Occipital lobe (tissue), 1 donor: ENCODE measurements at regions not wholly inside any gene's neighbourhood (a gene's known extent, or its start where the extent isn't known, plus 50 kb on each side); places are given as distances from the start of the nearest gene placed in this dataset.

Source experiments
- DNase-seq: peaks from one replicate; lab custom pipeline; 2025; lab: John Stamatoyannopoulos, UW

- DNase-seq: no peak
Measured at GRCh38 chr3:34011171-34012101, 213.0 kb downstream of the PDCD6IP start.

- DNase-seq: no peak
Measured at GRCh38 chr3:34012102-34012461, 213.7 kb downstream of the PDCD6IP start.

GRCh38 chr3:34013818-34014570 lies 215.6 kb downstream of the PDCD6IP start:
- no peak for DNase-seq

- no peak for DNase-seq
Measured at GRCh38 chr3:34015204-34016142, 217.0 kb downstream of the PDCD6IP start.

- no peak for DNase-seq
Measured at GRCh38 chr3:34016925-34017587, 218.6 kb downstream of the PDCD6IP start.

GRCh38 chr3:34017757-34018156 lies 219.3 kb downstream of the PDCD6IP start:
- DNase-seq: no peak

GRCh38 chr3:34019158-34019557 lies 220.7 kb downstream of the PDCD6IP start:
- no peak for DNase-seq

- DNase-seq: no peak
Measured at GRCh38 chr3:34020170-34020569, 221.7 kb downstream of the PDCD6IP start.

GRCh38 chr3:34020726-34021680 lies 222.6 kb downstream of the PDCD6IP start:
- DNase-seq: no peak

GRCh38 chr3:34022147-34022546 lies 223.7 kb downstream of the PDCD6IP start:
- no peak for DNase-seq

- no peak for DNase-seq
Measured at GRCh38 chr3:34024447-34025240, 226.2 kb downstream of the PDCD6IP start.

GRCh38 chr3:34033839-34034238 lies 235.4 kb downstream of the PDCD6IP start:
- no peak for DNase-seq

GRCh38 chr3:34034840-34035239 lies 236.4 kb downstream of the PDCD6IP start:
- DNase-seq: no peak

- DNase-seq: no peak
Measured at GRCh38 chr3:34035775-34036174, 237.3 kb downstream of the PDCD6IP start.

GRCh38 chr3:34037260-34037659 lies 238.8 kb downstream of the PDCD6IP start:
- no peak for DNase-seq

GRCh38 chr3:34038131-34038530 lies 239.7 kb downstream of the PDCD6IP start:
- no peak for DNase-seq

- DNase-seq: no peak
Measured at GRCh38 chr3:34046154-34046553, 247.7 kb downstream of the PDCD6IP start.

- DNase-seq: no peak
Measured at GRCh38 chr3:34053626-34054025, 255.2 kb downstream of the PDCD6IP start.
